ENCODE measurements at regions not wholly inside any gene's neighbourhood (a gene's known extent, or its start where the extent isn't known, plus 50 kb on each side); places are given as distances from the start of the nearest gene placed in this dataset.

DNA sequence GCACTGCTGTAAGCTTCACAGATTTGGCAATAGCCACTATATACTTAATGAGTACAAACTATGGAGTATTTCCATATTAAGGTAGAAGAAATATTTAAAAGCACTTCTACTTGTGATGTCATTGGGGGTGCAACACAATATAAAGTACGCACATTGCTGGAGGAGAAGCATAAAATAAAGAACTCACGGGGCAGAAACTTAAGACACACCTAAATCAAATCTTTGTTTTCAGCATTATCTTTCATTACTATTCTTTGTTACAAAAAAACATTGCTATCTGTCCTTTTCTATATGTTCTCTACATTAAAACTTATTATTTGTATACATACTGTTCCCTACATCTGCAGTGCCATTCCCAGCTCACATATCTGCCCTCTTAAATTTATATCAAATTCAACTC lies 93.3 kb upstream of the VPREB1 start:
- no peak for DNase-seq (ENCODE audit: low read depth in 4 of 4, low spot score in 3 of 4)

DNA sequence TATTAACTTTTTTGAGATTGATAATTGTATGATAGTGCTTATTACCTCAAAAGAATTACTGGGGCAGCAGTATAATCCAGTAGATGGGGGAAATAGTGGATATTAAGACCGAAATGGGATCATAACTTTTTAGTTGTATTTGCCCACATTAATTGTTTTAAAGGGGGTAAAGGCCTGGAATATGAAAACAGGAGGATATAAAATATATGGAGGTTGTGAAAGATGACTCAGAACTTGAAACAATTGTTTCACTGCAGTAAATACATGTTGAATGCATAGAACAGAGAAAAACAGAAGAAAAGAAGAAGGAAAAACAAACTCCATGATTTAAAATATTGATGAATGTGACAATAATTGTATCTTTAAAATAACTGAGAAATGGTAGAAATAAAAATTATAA lies 94.1 kb upstream of the VPREB1 start:
- no peak for DNase-seq (ENCODE audit: low read depth in 4 of 4, low spot score in 3 of 4)

DNA sequence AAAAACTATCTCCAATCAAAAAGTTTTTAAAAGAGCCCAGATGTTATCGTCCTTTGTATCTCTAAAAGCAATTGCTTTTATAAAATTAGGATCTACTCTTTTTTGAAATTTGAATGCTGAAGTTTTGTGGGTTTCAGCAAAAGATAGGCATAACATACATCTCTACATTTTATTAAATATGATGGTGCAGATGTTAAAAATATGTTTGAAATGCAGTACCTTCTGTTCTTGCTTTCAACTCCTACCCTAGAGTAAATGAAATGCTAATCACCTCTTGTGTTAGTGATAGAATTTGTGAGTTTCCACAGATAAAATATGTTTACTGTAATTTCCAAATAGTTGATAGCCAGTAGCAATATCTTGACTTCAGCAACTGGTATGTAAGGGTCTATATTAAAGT lies 95.7 kb upstream of the VPREB1 start:
- DNase-seq (ENCODE audit: low read depth in 4 of 4, low spot score in 3 of 4): no peak

GRCh38 chr22:22144858-22145257 lies 99.7 kb upstream of the VPREB1 start:
- DNase-seq (ENCODE audit: low read depth in 4 of 4, low spot score in 3 of 4): no peak

GRCh38 chr22:22143448-22143847 lies 101.1 kb upstream of the VPREB1 start:
- no peak for DNase-seq (ENCODE audit: low read depth in 4 of 4, low spot score in 3 of 4)

- DNase-seq (ENCODE audit: low read depth in 4 of 4, low spot score in 3 of 4): no peak
Measured at GRCh38 chr22:22142661-22143060, 101.9 kb upstream of the VPREB1 start.

GRCh38 chr22:22141771-22142591 lies 102.6 kb upstream of the VPREB1 start:
- no peak for DNase-seq (ENCODE audit: low read depth in 4 of 4, low spot score in 3 of 4)

GRCh38 chr22:22141031-22141430 lies 103.6 kb upstream of the VPREB1 start:
- DNase-seq (ENCODE audit: low read depth in 4 of 4, low spot score in 3 of 4): no peak

- no peak for DNase-seq (ENCODE audit: low read depth in 4 of 4, low spot score in 3 of 4)
Measured at GRCh38 chr22:22139364-22139763, 105.2 kb upstream of the VPREB1 start.

GRCh38 chr22:22138915-22139314 lies 105.7 kb upstream of the VPREB1 start:
- no peak for DNase-seq (ENCODE audit: low read depth in 4 of 4, low spot score in 3 of 4)

DNA sequence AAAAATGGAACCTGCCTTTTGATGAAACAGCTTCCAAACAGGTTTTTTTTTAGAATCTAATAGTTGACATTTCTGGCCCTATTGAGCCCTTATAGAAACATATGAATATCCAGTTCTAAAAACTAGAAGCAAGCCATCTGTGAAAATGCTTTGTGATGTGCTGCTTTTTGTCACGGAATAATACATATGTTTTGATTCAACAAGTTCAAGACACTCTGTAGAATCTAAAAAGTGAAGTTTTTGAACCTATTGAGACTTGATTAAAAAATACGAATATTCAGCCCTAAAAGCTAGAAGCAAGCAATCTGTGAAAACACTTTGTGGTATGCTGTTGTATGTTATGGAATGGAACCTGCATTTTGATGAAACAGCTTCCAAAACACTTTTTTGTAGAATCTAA lies 106.7 kb upstream of the VPREB1 start:
- DNase-seq (ENCODE audit: low read depth in 4 of 4, low spot score in 3 of 4): no peak

DNA sequence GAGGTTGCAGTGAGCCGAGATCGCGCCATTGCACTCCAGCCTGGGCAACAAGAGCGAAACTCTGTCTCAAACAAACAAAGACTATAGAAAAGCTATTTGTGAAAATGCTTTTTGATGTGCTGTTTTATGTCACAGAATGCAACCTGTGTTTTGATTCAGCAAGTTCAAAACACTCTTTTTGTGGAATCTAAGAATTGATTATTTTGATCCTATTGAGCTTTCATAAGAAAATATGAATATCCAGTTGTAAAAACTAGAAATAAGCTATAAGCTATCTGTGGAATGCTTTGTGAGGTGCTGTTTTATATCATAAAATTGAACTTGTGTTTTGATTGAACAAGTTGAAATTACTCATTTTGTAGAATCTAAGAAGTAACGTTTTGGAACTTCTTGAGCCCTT lies 110.7 kb upstream of the VPREB1 start:
- no peak for DNase-seq (ENCODE audit: low read depth in 4 of 4, low spot score in 3 of 4)

DNA sequence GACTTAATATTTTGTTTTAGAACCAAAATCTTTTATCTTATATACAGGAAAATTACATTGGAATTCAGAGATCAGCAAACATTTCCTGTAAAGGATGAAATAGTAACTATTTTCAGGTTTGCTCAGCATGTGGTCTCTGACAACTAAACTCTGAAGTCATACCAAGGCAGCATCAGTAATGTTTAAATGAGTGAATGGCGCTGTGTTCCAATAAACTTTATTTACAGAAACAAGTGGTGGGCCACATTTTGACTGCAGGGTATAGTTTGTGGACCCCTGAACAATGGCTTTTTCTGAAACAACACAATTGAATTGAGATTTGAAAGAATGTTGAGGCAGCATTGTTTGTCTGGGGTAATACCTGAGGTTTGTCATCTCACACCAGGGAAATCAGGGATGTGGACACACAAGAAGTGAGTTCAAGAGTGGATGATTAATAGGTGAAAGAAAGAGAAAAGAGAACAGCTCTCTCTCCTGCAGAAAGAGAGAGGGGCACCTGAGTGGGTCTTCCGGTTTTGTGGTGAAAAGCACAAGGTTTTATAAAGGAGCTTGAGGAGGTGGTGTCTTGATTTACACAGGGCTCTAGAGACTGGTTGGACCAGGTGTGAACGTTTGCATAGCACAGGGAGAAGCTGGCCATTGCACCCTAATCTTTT lies 113.5 kb upstream of the VPREB1 start:
- DNase-seq (ENCODE audit: low read depth in 4 of 4, low spot score in 3 of 4): no peak

DNA sequence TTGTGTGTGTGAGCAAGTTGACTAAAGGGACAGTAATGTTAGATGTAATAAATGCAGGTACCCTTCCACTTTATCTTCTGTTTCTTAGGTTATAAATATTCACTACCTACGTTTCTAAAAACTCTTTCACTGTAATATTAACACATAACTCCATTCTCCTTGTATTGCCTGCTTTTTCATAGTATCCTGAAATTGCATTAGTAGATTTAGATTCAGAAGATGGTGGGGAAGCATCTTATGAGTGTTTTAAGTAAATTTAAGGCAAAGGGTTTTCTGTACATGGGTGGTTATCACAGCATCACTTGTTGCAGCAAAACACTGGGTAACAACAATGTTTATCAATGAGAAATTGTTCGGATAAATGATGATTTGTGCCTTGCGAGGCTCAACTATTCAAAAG lies 115.2 kb upstream of the VPREB1 start:
- no peak for DNase-seq (ENCODE audit: low read depth in 4 of 4, low spot score in 3 of 4)

- no peak for DNase-seq (ENCODE audit: low read depth in 4 of 4, low spot score in 3 of 4)
Measured at GRCh38 chr22:22128440-22128839, 116.1 kb upstream of the VPREB1 start.

DNA sequence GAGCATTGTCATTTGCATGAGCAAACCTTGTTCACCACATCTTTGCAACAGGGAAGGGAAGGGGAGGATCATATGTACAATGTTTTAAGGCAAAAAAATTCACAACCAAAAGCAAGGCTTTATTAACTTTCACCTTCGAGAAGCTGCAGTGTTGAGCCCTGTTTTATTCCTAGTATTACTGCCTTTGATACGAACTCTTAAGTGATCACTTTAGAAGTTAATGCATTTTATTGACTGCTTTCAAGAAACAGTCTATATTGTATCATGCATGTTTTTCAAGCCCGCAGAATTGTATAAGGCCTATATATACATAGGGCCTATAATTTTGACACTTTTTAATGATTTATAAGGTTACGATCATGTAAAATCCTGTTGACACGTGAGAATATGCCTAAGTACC lies 117.5 kb upstream of the VPREB1 start:
- no peak for DNase-seq (ENCODE audit: low read depth in 4 of 4, low spot score in 3 of 4)

DNA sequence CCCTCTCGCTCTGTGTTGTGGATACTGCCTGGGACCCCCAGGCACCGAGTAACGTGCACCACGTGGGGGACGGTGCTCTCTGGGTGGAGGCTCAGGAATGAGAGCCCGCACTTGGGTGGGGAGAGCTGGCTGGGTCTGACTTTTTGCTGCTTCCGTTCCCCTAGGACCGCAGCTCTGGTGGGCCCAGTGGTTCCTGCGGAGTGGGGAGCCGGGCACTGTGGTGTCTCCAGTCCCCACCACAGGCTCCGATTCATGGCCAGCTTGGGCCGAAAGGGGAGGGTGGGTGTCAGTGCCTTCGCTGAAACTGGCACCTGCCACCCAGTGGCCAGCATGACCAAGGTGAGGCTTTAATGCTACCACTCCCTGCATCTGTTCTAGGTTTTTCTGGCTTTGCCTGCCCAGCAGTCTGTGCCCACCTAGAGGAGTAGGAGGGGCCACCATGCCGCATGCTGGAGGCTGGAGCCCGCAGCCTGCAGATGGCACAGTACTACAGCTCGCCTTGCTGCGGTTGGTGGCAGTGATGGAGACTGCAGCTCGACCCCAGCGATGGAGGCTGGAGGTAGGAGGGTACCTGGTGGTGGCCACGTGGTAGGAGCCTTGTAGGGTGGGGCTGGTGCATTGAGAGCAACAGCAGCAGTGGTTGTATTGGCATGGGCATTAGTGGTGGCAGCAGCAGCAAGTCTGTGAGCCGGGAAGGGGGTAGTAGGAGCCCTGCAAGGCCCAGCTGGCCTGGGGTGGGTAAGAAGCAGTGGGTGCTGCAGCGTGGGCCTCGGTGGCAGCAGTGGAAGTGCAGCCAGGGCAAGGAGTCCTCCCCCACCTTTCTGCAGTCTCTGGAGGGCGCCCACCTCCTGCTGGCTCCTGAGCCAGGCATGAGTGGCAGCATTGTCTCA lies 118.8 kb upstream of the VPREB1 start:
- no peak for DNase-seq (ENCODE audit: low read depth in 4 of 4, low spot score in 3 of 4)

DNA sequence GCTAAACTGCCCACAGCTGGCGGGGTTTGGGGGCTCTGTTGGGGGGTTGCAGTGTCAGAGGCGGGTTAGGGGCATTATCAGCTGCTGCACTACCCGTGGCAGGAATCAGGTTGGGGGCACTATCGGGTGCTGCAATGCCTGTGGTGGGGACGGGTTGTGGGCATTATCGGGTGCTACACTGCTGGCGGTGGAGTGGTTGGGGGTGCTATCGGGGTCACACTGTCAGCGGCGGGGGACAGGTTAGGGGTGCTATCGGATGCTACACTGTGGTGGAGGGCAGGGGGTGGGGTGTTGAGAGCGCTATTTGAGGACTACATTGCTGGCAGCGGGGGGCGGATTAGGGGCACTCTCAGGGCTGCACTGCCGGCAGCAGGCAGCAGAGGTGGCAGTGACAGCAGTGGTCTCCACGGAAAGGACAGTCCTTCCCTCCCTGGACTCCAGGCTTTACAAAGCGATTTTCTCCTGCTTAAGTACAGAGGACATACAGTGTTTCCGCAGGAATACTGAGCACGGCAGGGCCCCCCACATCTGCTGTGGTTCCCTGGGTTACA lies 119.5 kb upstream of the VPREB1 start:
- DNase-seq (ENCODE audit: low read depth in 4 of 4, low spot score in 3 of 4): no peak

GRCh38 chr22:22124374-22124773 lies 120.2 kb upstream of the VPREB1 start:
- no peak for DNase-seq (ENCODE audit: low read depth in 4 of 4, low spot score in 3 of 4)

DNA sequence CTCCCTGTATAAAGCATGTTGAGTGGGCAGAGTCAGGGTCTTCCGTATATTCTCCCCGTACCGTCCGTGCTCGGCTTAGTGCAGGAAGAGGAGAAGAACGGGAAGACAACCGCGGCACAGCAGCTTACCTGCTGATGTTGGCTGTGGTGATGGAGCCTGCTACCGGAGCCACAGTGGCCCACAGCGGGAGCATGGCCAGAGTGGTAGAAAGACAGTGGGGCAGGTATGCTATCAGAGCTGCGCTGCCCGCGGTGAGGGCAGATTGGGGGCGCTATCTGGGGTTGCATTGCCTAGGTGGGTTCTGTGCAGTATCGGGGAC lies 120.7 kb upstream of the VPREB1 start:
- no peak for DNase-seq (ENCODE audit: low read depth in 4 of 4, low spot score in 3 of 4)
